OCI-LY1 (cell line): ENCODE measurements at regions not wholly inside any gene's neighbourhood (a gene's known extent, or its start where the extent isn't known, plus 50 kb on each side); places are given as distances from the start of the nearest gene placed in this dataset.

Experiments
- H2AFZ ChIP-seq: fragments of 200-600 bp; sonication (generic), shearing (Covaris generic); 2 replicates; pipeline ENCODE4 v1.6.0; 2014; ENCODE audit warnings: antibody characterized with exemption, mild to moderate bottlenecking, low read length
- H3F3A ChIP-seq: fragments of 200-600 bp; sonication (generic), shearing (Covaris generic); 2 replicates; pipeline ENCODE4 v1.6.0; 2014; ENCODE audit warnings: mild to moderate bottlenecking, antibody characterized with exemption, low read length, moderate library complexity; ENCODE audit not compliant: insufficient read depth
- H3K27ac ChIP-seq: fragments of 200-600 bp; sonication (generic); 2 replicates; pipeline ENCODE4 v1.5.1; 2014; ENCODE audit warnings: low read length, mixed run types, mild to moderate bottlenecking, low read depth; ENCODE audit not compliant: poor library complexity, severe bottlenecking
- H3K27me3 ChIP-seq: fragments of 200-600 bp; sonication (generic); 2 replicates; pipeline ENCODE4 v1.6.0; 2014; ENCODE audit warnings: antibody characterized with exemption, mild to moderate bottlenecking, low read length, moderate library complexity; ENCODE audit not compliant: insufficient read depth
- H3K36me3 ChIP-seq: fragments of 200-600 bp; sonication (generic); 2 replicates; pipeline ENCODE4 v1.6.1; 2014; ENCODE audit warnings: mild to moderate bottlenecking, antibody characterized with exemption, low read length, moderate library complexity, mixed read lengths; ENCODE audit not compliant: insufficient read depth
- H3K4me1 ChIP-seq: fragments of 200-600 bp; sonication (generic); 2 replicates; pipeline ENCODE4 v1.5.1; 2014; ENCODE audit warnings: mild to moderate bottlenecking, low read length, moderate library complexity; ENCODE audit not compliant: insufficient read depth, severe bottlenecking
- H3K4me2 ChIP-seq: fragments of 200-600 bp; sonication (generic), shearing (Covaris generic); 2 replicates; pipeline ENCODE4 v1.6.1; 2014; ENCODE audit warnings: low read length
- H3K4me3 ChIP-seq: fragments of 200-600 bp; sonication (generic); 2 replicates; pipeline ENCODE4 v1.5.1; 2014; ENCODE audit warnings: low read length, low read depth, mild to moderate bottlenecking, mixed read lengths; ENCODE audit not compliant: poor library complexity, severe bottlenecking
- H3K79me2 ChIP-seq: fragments of 200-600 bp; shearing (Covaris generic); 2 replicates; pipeline ENCODE4 v1.6.1; 2016; ENCODE audit warnings: mixed run types, low read length, mixed read lengths; ENCODE audit not compliant: insufficient read depth
- H3K9ac ChIP-seq: fragments of 200-600 bp; sonication (generic), shearing (Covaris generic); 2 replicates; pipeline ENCODE4 v1.6.1; 2014; ENCODE audit warnings: mild to moderate bottlenecking, low read length, mixed read lengths
- H3K9me2 ChIP-seq: fragments of 200-600 bp; sonication (generic), shearing (Covaris generic); 2 replicates; pipeline ENCODE4 v1.6.1; 2014; ENCODE audit warnings: low read depth, mild to moderate bottlenecking, low read length, mixed read lengths
- H3K9me3 ChIP-seq: fragments of 200-600 bp; shearing (Covaris generic); 2 replicates; pipeline ENCODE4 v1.6.1; 2014; ENCODE audit warnings: low read length, mixed read lengths
- H4K20me1 ChIP-seq: fragments of 200-600 bp; sonication (generic), shearing (Covaris generic); 2 replicates; pipeline ENCODE4 v1.6.0; 2016; ENCODE audit warnings: mild to moderate bottlenecking, low read length; ENCODE audit not compliant: insufficient read depth
- EZH2 ChIP-seq: fragments of 200-600 bp; sonication (generic), shearing (Covaris generic); IDR thresholded peaks from 2 replicates; pipeline ENCODE4 v1.8.0; 2017; ENCODE audit warnings: borderline replicate concordance, mixed run types, mild to moderate bottlenecking, antibody characterized with exemption, low read length, moderate library complexity, mixed read lengths
- TF ChIP-seq, protein P1 (sequence below): fragments of 200-600 bp; sonication (generic), shearing (Covaris generic); IDR thresholded peaks from 2 replicates; pipeline ENCODE4 v1.5.1; 2017; ENCODE audit warnings: mild to moderate bottlenecking, antibody characterized with exemption, low read length, moderate library complexity, mixed read lengths

DNA sequence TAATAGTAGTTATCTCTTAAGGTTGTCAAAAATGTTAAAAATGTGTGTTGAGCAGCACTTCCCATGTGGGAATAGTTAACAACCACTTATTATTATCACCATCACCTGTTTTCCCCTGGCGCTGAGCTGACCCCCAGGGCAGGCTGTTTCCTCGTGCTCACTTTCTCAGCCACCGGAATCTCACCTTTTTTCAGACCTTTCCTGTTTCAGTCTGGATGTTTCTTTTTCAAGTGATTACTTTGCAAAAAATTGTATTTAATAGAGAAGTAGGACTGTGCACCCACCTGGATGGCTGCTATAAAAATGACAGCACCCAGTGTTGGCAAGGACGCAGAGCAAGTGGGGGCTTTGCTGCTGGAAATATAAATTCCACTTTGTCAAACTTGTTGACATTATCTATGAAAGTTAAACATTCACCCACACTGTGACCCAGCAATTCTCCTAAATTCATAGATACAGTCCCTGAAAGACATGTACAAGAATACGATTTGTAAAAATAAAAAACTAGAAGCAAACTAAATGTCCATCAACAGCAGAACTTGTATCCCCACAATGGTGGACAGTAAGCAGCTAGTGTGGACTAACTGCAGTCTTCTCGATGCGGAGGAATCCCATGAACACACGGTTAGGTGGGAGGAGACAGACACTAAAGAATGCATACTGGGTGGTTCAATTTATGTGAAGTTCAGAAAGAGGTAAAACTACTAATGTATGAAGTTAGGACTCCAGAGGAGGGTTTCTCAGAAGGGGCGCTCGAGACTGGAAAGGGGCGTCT, 66.5 kb downstream of the SOWAHC start:
- H3K4me3 ChIP-seq = no peak overlapping the region
- no peaks in the 10 kb centered on the region for H3K4me1 ChIP-seq
- H4K20me1 ChIP-seq = no peaks in the 10 kb centered on the region
- H2AFZ ChIP-seq = no peak overlapping the region
- TF ChIP-seq, protein P1, sequence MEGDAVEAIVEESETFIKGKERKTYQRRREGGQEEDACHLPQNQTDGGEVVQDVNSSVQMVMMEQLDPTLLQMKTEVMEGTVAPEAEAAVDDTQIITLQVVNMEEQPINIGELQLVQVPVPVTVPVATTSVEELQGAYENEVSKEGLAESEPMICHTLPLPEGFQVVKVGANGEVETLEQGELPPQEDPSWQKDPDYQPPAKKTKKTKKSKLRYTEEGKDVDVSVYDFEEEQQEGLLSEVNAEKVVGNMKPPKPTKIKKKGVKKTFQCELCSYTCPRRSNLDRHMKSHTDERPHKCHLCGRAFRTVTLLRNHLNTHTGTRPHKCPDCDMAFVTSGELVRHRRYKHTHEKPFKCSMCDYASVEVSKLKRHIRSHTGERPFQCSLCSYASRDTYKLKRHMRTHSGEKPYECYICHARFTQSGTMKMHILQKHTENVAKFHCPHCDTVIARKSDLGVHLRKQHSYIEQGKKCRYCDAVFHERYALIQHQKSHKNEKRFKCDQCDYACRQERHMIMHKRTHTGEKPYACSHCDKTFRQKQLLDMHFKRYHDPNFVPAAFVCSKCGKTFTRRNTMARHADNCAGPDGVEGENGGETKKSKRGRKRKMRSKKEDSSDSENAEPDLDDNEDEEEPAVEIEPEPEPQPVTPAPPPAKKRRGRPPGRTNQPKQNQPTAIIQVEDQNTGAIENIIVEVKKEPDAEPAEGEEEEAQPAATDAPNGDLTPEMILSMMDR = no peak
- TF ChIP-seq EZH2 = no peak
- no peaks in the 10 kb centered on the region for H3K27me3 ChIP-seq
- H3K9me2 ChIP-seq = no peaks in the 10 kb centered on the region
- no peaks in the 10 kb centered on the region for H3K9me3 ChIP-seq
- H3K36me3 ChIP-seq = no peaks in the 10 kb centered on the region
- no peak overlapping the region for H3K4me2 ChIP-seq
- H3K27ac ChIP-seq = no peak overlapping the region
- H3F3A ChIP-seq = no peaks in the 10 kb centered on the region
- no peaks in the 10 kb centered on the region for H3K79me2 ChIP-seq
- H3K9ac ChIP-seq = no peak overlapping the region

DNA sequence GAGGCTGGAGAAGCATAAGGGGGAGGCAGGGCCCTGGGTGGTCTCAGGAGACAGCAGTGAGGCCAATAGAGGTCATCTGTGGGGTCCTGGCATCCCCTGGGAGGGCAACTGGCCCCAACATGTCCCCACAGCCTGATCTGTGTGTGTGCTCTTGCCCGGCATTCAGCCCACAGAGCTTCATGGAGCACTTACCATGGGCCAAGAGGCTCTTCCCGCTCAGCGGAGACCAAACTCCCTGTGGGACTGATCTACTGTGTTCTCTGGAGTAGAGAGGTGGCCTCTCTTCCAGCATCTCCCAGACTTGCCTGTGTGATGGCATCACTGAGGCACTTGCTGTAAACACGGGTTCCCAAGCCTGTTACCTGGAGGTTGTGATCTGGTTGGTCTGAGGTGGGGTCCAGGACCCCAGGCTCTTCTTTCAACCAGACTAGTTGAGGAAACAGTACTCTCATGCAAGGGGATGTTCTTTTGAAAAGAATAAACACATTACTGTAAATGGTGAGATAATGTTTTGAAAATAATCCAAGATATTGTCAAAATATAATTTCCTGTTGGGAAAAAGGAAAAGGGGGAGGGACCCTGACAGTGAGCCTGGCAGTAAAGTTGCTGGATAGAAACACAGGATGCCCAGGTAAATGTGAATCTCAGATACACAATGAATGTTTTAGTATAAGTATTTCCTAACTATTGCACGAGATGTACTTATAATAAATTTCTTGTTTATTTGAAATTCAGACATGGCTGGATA, 67.6 kb downstream of the SOWAHC start:
- TF ChIP-seq, protein P1 = no peak
- TF ChIP-seq EZH2 = no peak
- H3K9ac ChIP-seq = no peak overlapping the region
- H3K27ac ChIP-seq = no peak overlapping the region
- H3F3A ChIP-seq = no peaks in the 10 kb centered on the region
- H3K36me3 ChIP-seq = no peaks in the 10 kb centered on the region
- H3K4me2 ChIP-seq = no peak overlapping the region
- no peaks in the 10 kb centered on the region for H3K4me1 ChIP-seq
- H2AFZ ChIP-seq = no peak overlapping the region
- H3K9me3 ChIP-seq = no peaks in the 10 kb centered on the region
- H3K27me3 ChIP-seq = no peaks in the 10 kb centered on the region
- no peaks in the 10 kb centered on the region for H3K79me2 ChIP-seq
- H3K4me3 ChIP-seq = no peak overlapping the region
- H3K9me2 ChIP-seq = no peaks in the 10 kb centered on the region
- no peaks in the 10 kb centered on the region for H4K20me1 ChIP-seq

DNA sequence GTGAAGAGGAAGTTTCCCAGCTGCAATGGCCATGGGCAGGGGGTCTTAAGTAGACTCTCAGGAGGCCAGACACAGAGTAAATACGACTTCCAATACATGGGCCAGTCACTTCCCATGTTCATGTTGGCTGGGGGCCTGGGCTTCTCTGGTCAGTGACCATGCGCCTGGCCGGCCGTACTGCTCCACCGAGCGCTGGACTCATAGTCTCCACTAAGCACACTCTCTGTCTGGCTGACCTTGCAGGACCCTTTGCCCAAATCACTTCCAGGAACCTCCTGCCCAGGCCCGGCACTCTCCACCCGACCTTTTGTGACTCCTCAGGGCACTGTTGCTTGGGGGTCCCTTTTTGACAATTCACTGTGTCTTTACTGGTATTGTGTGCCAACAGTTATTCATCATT, 69.3 kb downstream of the SOWAHC start:
- no peaks in the 10 kb centered on the region for H4K20me1 ChIP-seq
- TF ChIP-seq, protein P1 = no peak
- no peak for TF ChIP-seq EZH2
- H2AFZ ChIP-seq = no peak overlapping the region
- no peak overlapping the region for H3K4me3 ChIP-seq
- H3K9me3 ChIP-seq = no peaks in the 10 kb centered on the region
- no peaks in the 10 kb centered on the region for H3K9me2 ChIP-seq
- H3K4me1 ChIP-seq = no peaks in the 10 kb centered on the region
- no peak overlapping the region for H3K9ac ChIP-seq
- no peaks in the 10 kb centered on the region for H3K27me3 ChIP-seq
- H3K36me3 ChIP-seq = no peaks in the 10 kb centered on the region
- no peaks in the 10 kb centered on the region for H3F3A ChIP-seq
- no peak overlapping the region for H3K27ac ChIP-seq
- no peak overlapping the region for H3K4me2 ChIP-seq
- H3K79me2 ChIP-seq = no peaks in the 10 kb centered on the region
